HG02852 (cell line): ENCODE measurements at regions not wholly inside any gene's neighbourhood (a gene's known extent, or its start where the extent isn't known, plus 50 kb on each side); places are given as distances from the start of the nearest gene placed in this dataset.

Experiments
- ATAC-seq: cut with Tn5 transposase; IDR thresholded peaks from one replicate; pipeline ENCODE4 v1.9.1; 2021; ENCODE audit warnings: mild to moderate bottlenecking, moderate library complexity; ENCODE audit not compliant: unreplicated experiment

GRCh38 chr22:48605856-48606481 lies 1221.7 kb downstream of the BRD1 start:
- no peak for ATAC-seq

- ATAC-seq: no peak
These were observed 1222.5 kb downstream of the BRD1 start for GRCh38 chr22:48605125-48605524.

GRCh38 chr22:48603621-48604320 lies 1223.9 kb downstream of the BRD1 start:
- no peak for ATAC-seq

- no peak for ATAC-seq
These were observed 1224.7 kb downstream of the BRD1 start for GRCh38 chr22:48602805-48603518.

GRCh38 chr22:48600681-48601080 lies 1227.0 kb downstream of the BRD1 start:
- no peak for ATAC-seq

- no peak for ATAC-seq
These were observed 1227.5 kb downstream of the BRD1 start for GRCh38 chr22:48600171-48600570.

- no peak for ATAC-seq
These were observed 1228.3 kb downstream of the BRD1 start for GRCh38 chr22:48599346-48599745.

GRCh38 chr22:48596111-48596850 lies 1231.4 kb downstream of the BRD1 start:
- ATAC-seq: no peak

- no peak for ATAC-seq
These were observed 1232.2 kb downstream of the BRD1 start for GRCh38 chr22:48595511-48595905.

- no peak for ATAC-seq
These were observed 1232.7 kb downstream of the BRD1 start for GRCh38 chr22:48594757-48595510.

GRCh38 chr22:48594016-48594756 lies 1233.5 kb downstream of the BRD1 start:
- no peak for ATAC-seq

GRCh38 chr22:48593551-48593950 lies 1234.1 kb downstream of the BRD1 start:
- ATAC-seq: no peak

- ATAC-seq: no peak
These were observed 1234.7 kb downstream of the BRD1 start for GRCh38 chr22:48592931-48593330.

GRCh38 chr22:48592488-48592887 lies 1235.2 kb downstream of the BRD1 start:
- no peak for ATAC-seq

- no peak for ATAC-seq
These were observed 1235.7 kb downstream of the BRD1 start for GRCh38 chr22:48592066-48592345.

GRCh38 chr22:48591286-48592065 lies 1236.2 kb downstream of the BRD1 start:
- no peak for ATAC-seq

- no peak for ATAC-seq
These were observed 1237.8 kb downstream of the BRD1 start for GRCh38 chr22:48589901-48590300.

- no peak for ATAC-seq
These were observed 1238.7 kb downstream of the BRD1 start for GRCh38 chr22:48588878-48589450.
